K562 (cell line): ENCODE measurements at regions not wholly inside any gene's neighbourhood (a gene's known extent, or its start where the extent isn't known, plus 50 kb on each side); places are given as distances from the start of the nearest gene placed in this dataset.

Source experiments
- ATAC-seq: fragments of 200-7000 bp; cut with Tn5 transposase; 3 replicates; pipeline ENCODE4 v1.9.1; 2020; ENCODE audit warnings: moderate library complexity
- BruUV-seq: library from RNA; stranded (reverse); fragments of 400-500 nt; replicated peaks from 2 replicates; lab custom pipeline; 2021; lab: Mats Ljungman, UMichigan
- CTCF ChIA-PET: fragments of 300-600 bp; formaldehyde crosslinking; extraction: SDS; loops from one replicate; lab custom pipeline; 2021; ENCODE audit warnings: low intra/inter-chr PET ratio; lab: Yijun Ruan, JAX
- POLR2A ChIA-PET: fragments of 300-600, 350-650 bp; sonication (Branson Sonifier 250); formaldehyde crosslinking; extraction: SDS; loops from one replicate; lab custom pipeline; 2021; ENCODE audit warnings: antibody characterized with exemption, inconsistent platforms; lab: Yijun Ruan, JAX
- DNase-seq, 4 experiments: peaks; one replicate each; pipeline versions ENCODE4 v3.0.0 to v3.0.0-alpha.2; 2011 to 2018; ENCODE audit warnings: low spot score in 3 of 4, mixed read lengths in 3 of 4; ENCODE audit errors: extremely low read depth in 1 of 4
- FAIRE-seq: peaks from 2 replicates; lab custom pipeline; 2011; peaks lifted over from hg19 to GRCh38; lab: Jason Lieb, UNC
- H2AFZ ChIP-seq: 2 replicates; pipeline ENCODE4 v1.6.0; 2011; ENCODE audit warnings: low read depth, low read length, control low read depth, inconsistent platforms
- H3K27ac ChIP-seq: fragments of 200-600 bp; 3 replicates; pipeline ENCODE4 v1.8.0; 2011; ENCODE audit warnings: low read depth, mild to moderate bottlenecking, control low read depth, inconsistent platforms, low read length, moderate library complexity, mixed read lengths; ENCODE audit errors: extremely low read depth
- H3K27me3 ChIP-seq, 2 experiments: fragments of 300-600 bp in 1 of 2; 2 replicates in 1 of 2; 3 replicates in 1 of 2; pipeline versions ENCODE4 v1.6.0 to v1.8.0; 2011; ENCODE audit warnings: inconsistent platforms in 2 of 2, low read length in 2 of 2, mild to moderate bottlenecking in 1 of 2, mixed read lengths in 1 of 2, moderate library complexity in 1 of 2; ENCODE audit not compliant: control insufficient read depth in 2 of 2, insufficient read depth in 2 of 2
- H3K36me3 ChIP-seq: fragments of 300-600 bp; 3 replicates; pipeline ENCODE4 v1.8.0; 2011; ENCODE audit warnings: mild to moderate bottlenecking, low read length, inconsistent platforms; ENCODE audit not compliant: control insufficient read depth, insufficient read depth
- H3K4me1 ChIP-seq, 2 experiments: fragments of 200-600 bp in 1 of 2; replicated peaks in 1 of 2; 2 replicates in 1 of 2; 3 replicates in 1 of 2; pipeline versions ENCODE4 v1.5.1 to v1.8.0; 2011; ENCODE audit warnings: inconsistent platforms in 2 of 2, low read length in 2 of 2, mild to moderate bottlenecking in 1 of 2, mixed read lengths in 1 of 2, moderate library complexity in 1 of 2; ENCODE audit not compliant: control insufficient read depth in 2 of 2, insufficient read depth in 2 of 2
- H3K4me2 ChIP-seq: 2 replicates; pipeline ENCODE4 v1.6.1; 2011; ENCODE audit warnings: low read length, control low read depth, inconsistent platforms, mixed read lengths; ENCODE audit not compliant: insufficient read depth
- H3K4me3 ChIP-seq: fragments of 200-600 bp; sonication (generic), shearing (Covaris generic); 2 replicates; pipeline ENCODE4 v1.5.1; 2016; ENCODE audit warnings: control low read depth, inconsistent platforms
- H3K79me2 ChIP-seq: fragments of 200-600 bp; 3 replicates; pipeline ENCODE4 v1.8.0; 2011; ENCODE audit warnings: low read length, inconsistent platforms; ENCODE audit not compliant: control insufficient read depth, insufficient read depth
- H3K9ac ChIP-seq, 2 experiments: 2 replicates each; pipeline versions ENCODE4 v1.6.0 to v1.6.1; 2011; ENCODE audit warnings: low read depth in 2 of 2, low read length in 2 of 2, control low read depth in 1 of 2, inconsistent platforms in 1 of 2, mild to moderate bottlenecking in 1 of 2, mixed read lengths in 1 of 2; ENCODE audit not compliant: insufficient read depth in 1 of 2
- H3K9me1 ChIP-seq: one replicate; pipeline ENCODE4 v1.6.0; 2011; ENCODE audit warnings: inconsistent platforms, mild to moderate bottlenecking, low read length, moderate library complexity; ENCODE audit not compliant: control insufficient read depth, insufficient read depth
- H3K9me3 ChIP-seq: replicated peaks from 2 replicates; pipeline ENCODE4 v1.5.1; 2011; ENCODE audit warnings: low read depth, low read length, inconsistent platforms; ENCODE audit not compliant: control insufficient read depth, insufficient read depth
- H4K20me1 ChIP-seq: replicated peaks from 2 replicates; pipeline ENCODE4 v1.6.1; 2011; ENCODE audit warnings: low read length, inconsistent platforms, mixed read lengths; ENCODE audit not compliant: control insufficient read depth, insufficient read depth
- ARID4B ChIP-seq: sonication (generic); formaldehyde crosslinking; IDR thresholded peaks from 2 replicates; pipeline ENCODE4 v1.8.0; 2022; ENCODE audit warnings: mild to moderate bottlenecking, missing genetic modification reagents
- BRF2 ChIP-seq: IDR thresholded peaks from 3 replicates; pipeline ENCODE4 v1.6.1; 2011; ENCODE audit warnings: borderline replicate concordance, mild to moderate bottlenecking; ENCODE audit not compliant: insufficient read length, insufficient read depth
- JUND ChIP-seq, 2 experiments: IDR thresholded peaks; 2 replicates in 1 of 2; 3 replicates in 1 of 2; pipeline ENCODE4 v1.6.1; 2011; ENCODE audit warnings: borderline replicate concordance in 2 of 2, low read depth in 2 of 2, low read length in 2 of 2, improper control_type of control experiment in 1 of 2, missing biosample characterization in 1 of 2, missing genetic modification characterization in 1 of 2, missing genetic modification reagents in 1 of 2
- MNT ChIP-seq, 2 experiments: fragments of 450-650 bp; conservative IDR thresholded peaks; 2 replicates each; pipeline ENCODE4 v1.6.1; 2017; ENCODE audit warnings: mild to moderate bottlenecking in 2 of 2, moderate library complexity in 2 of 2
- NR2C2 ChIP-seq, 2 experiments: fragments of 200-800 bp in 1 of 2; sonication (Bioruptor generic) in 1 of 2; sonication (generic) in 1 of 2; formaldehyde crosslinking in 1 of 2; IDR thresholded peaks; 2 replicates each; pipeline versions ENCODE4 v1.6.1 to v1.8.0; 2016 to 2022; ENCODE audit warnings: mild to moderate bottlenecking in 1 of 2, missing compliant biosample characterization in 1 of 2, missing genetic modification characterization in 1 of 2, missing genetic modification reagents in 1 of 2
- PML ChIP-seq: IDR thresholded peaks from 2 replicates; pipeline ENCODE4 v1.6.1; 2012; ENCODE audit warnings: low read length, inconsistent platforms
- ZKSCAN3 ChIP-seq: fragments of 250-450 bp; sonication (Bioruptor Pico); IDR thresholded peaks from 2 replicates; pipeline ENCODE4 v1.4.0; 2020
- ZNF140 ChIP-seq: fragments of 250-450 bp; sonication (Bioruptor Pico); IDR thresholded peaks from 2 replicates; pipeline ENCODE4 v1.8.0; 2021; ENCODE audit warnings: moderate library complexity, mild to moderate bottlenecking, inconsistent platforms
- ZNF408 ChIP-seq: fragments of 250-450 bp; sonication (Bioruptor Pico); IDR thresholded peaks from 2 replicates; pipeline ENCODE4 v1.4.0; 2020; ENCODE audit warnings: low read depth, mild to moderate bottlenecking, moderate library complexity
- WGBS: fragments of 100-300 bp; shearing (Covaris generic); methylation state at CpG from one replicate; pipeline ENCODE4 v1.1.6; 2016; ENCODE audit warnings: low coverage, mixed read lengths; ENCODE audit not compliant: insufficient coverage; ENCODE audit errors: missing lambda C conversion rate; 5-methylcytosine and 5-hydroxymethylcytosine counted together
- in situ Hi-C: fragments of 300-500 bp; cut with MboI; formaldehyde crosslinking; loops from 4 replicates; pipeline ENCODE4 v1.15.0; 2018; ENCODE audit warnings: inconsistent platforms, mixed read lengths
- intact Hi-C: fragments of 100-400 bp; cut with micrococcal nuclease; formaldehyde crosslinking; loops from 2 replicates; pipeline ENCODE4 v1.14.2; 2022

- H2AFZ ChIP-seq, result no peak overlapping the region
- intact Hi-C loops, result no loop called here
- FAIRE-seq (no peak), ATAC-seq (no peak), DNase-seq (no peak)
- no peak overlapping the region for H3K4me2 ChIP-seq
- H3K27me3 ChIP-seq, result 0 out of 5 replicates have a peak, but pooled peaks cover 0 to 6% of the 10 kb centered on the region in 2 experiments
- no peaks in the 10 kb centered on the region for H3K9me1 ChIP-seq
- no peaks in the 10 kb centered on the region for H3K79me2 ChIP-seq
- no peaks in the 10 kb centered on the region for H3K36me3 ChIP-seq
- H3K27ac ChIP-seq, result no peak overlapping the region
- in situ Hi-C loops, result no loop called here
- no peak overlapping the region for H3K4me3 ChIP-seq
- 0% methylated on average over 3 of the region's 3 CpGs for WGBS
- ChIA-PET POLR2A (no interaction called here), CTCF (no interaction called here)
- no TSS peak for BruUV-seq
- H4K20me1 ChIP-seq, result no peaks in the 10 kb centered on the region
- H3K9ac ChIP-seq, result no peak overlapping the region
- H3K9me3 ChIP-seq, result no peaks in the 10 kb centered on the region
- no peaks in the 10 kb centered on the region for H3K4me1 ChIP-seq
- TF ChIP-seq JUND (IDR thresholded peaks at IDR 0.05; ENCODE audit: borderline replicate concordance, low read depth, low read length) (no peak), JUND (tag; IDR thresholded peaks at IDR 0.05; ENCODE audit: borderline replicate concordance, low read depth, low read length) (no peak), MNT (conservative IDR thresholded peaks at IDR 0.05) (no peak), ZNF140 (CRISPR knock-in tag) (no peak), ZKSCAN3 (CRISPR knock-in tag) (no peak), PML (no peak), BRF2 (no peak), NR2C2 (CRISPR knock-in tag; IDR thresholded peaks at IDR 0.05) (no peak), NR2C2 (tag; IDR thresholded peaks at IDR 0.05) (no peak), ARID4B (no peak), ZNF408 (CRISPR knock-in tag) (no peak)
These were observed 127.2 kb upstream of the DAAM1 start for GRCh38 chr14:59061292-59061691.
